ENCODE measurements at regions not wholly inside any gene's neighbourhood (a gene's known extent, or its start where the extent isn't known, plus 50 kb on each side); places are given as distances from the start of the nearest gene placed in this dataset.

GRCh38 chr1:221363039-221363438 is 378.9 kb downstream of the DUSP10 start (continued):
- no peak for TF ChIP-seq EP300 (IDR thresholded peaks at IDR 0.05; ENCODE audit: borderline replicate concordance in 1 of 2, control insufficient read depth in 1 of 2, low read depth in 2 of 2, low read length in 2 of 2)

DNA sequence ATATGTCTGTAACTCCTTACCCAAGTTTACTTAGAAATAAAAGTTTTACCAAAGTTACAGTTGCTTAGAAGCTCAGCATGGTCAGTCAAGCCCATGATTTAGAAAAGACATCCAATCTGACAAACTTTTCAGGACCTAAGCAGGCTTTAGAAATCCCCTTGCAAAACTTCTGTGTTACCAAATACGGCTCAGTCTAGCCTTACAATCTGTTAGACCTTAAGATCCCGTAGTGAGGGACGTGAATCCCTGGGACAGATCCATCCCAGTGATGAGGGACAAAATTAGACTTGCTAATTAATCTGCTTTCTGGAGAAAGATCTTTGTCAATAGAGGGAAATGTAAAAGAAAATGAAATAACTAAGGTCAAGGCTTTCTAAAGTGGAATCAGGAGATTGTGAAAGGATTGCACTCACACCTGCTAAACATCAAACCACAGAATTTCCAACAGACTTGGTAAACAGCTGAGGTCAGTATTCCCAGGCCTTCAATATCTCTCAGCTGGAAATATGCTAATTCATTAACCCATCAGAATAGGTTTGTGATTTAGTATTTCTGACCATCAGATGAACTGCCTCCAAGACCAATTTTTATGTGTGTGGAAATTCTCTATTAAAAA is 375.3 kb downstream of the DUSP10 start:
- Histone ChIP-seq H3K9me3 (replicated peaks; ENCODE audit: control insufficient read depth, insufficient read depth, low read length) (no peaks in the 10 kb centered on the region), H3K4me3 (no peak overlapping the region), H3K9ac (ENCODE audit: control insufficient read depth, insufficient read depth, low read length) (no peak overlapping the region), H4K20me1 (ENCODE audit: control insufficient read depth, insufficient read depth) (no peaks in the 10 kb centered on the region), H3K79me2 (ENCODE audit: control insufficient read depth, insufficient read depth, low read length) (no peaks in the 10 kb centered on the region), H3K4me2 (ENCODE audit: control insufficient read depth, insufficient read depth) (no peak overlapping the region), H3K36me3 (ENCODE audit: control insufficient read depth in 2 of 2, insufficient read depth in 2 of 2, low read length in 1 of 2) (no peaks in the 10 kb centered on the region), H3K27me3 (replicated peaks in 1 of 2; ENCODE audit: control insufficient read depth in 2 of 2, insufficient read depth in 2 of 2, low read length in 1 of 2) (no peaks in the 10 kb centered on the region), H3K27ac (ENCODE audit: control insufficient read depth, insufficient read depth) (no peak overlapping the region), H3K4me1 (ENCODE audit: control insufficient read depth, insufficient read depth, low read length) (no peaks in the 10 kb centered on the region), H2AFZ (ENCODE audit: control insufficient read depth, low read depth, low read length) (no peak overlapping the region)
- WGBS (ENCODE audit: insufficient coverage, insufficient replicate concordance, low lambda C conversion rate, missing lambda C conversion rate) = 13% methylated on average over 3 of the region's 3 CpGs
- FAIRE-seq (no peak), DNase-seq (ENCODE audit: low read depth, low spot score) (no peak), ATAC-seq (no peak)
- BruUV-seq (replicated peaks) = no TSS peak
- POLR2A ChIA-PET = no interaction called here
- in situ Hi-C loops (cut with MboI) (no loop called here), intact Hi-C loops (cut with micrococcal nuclease; ENCODE audit: unreplicated experiment) (no loop called here)
- RAD21 ChIA-PET (ENCODE audit: unreplicated experiment) = no interaction called here
- SMC1A ChIA-PET (ENCODE audit: uncharacterized antibody, unreplicated experiment) = no interaction called here
- CTCF ChIA-PET = interaction anchor here (0.7 kb wide), 1 partner anchor 65 kb away, joined by 3 read pairs; no protein-coding TSS in a partner anchor
- TF ChIP-seq CREM (IDR thresholded peaks at IDR 0.05; ENCODE audit: low read depth) (no peak), WRNIP1 (IDR thresholded peaks at IDR 0.05; ENCODE audit: borderline replicate concordance, low read depth, low read length) (no peak), RELA (IDR thresholded peaks at IDR 0.05; ENCODE audit: borderline replicate concordance, partially characterized antibody) (no peak), CEBPZ (IDR thresholded peaks at IDR 0.05; ENCODE audit: low read depth, low read length) (no peak), SMC3 (IDR thresholded peaks at IDR 0.05; ENCODE audit: borderline replicate concordance, low read length) (no peak), STAT3 (IDR thresholded peaks at IDR 0.05; ENCODE audit: low read depth, low read length) (no peak), HSF1 (IDR thresholded peaks at IDR 0.05; ENCODE audit: low read depth, low read length) (no peak), HDAC2 (IDR thresholded peaks at IDR 0.05) (no peak)
- TF ChIP-seq, protein P1, sequence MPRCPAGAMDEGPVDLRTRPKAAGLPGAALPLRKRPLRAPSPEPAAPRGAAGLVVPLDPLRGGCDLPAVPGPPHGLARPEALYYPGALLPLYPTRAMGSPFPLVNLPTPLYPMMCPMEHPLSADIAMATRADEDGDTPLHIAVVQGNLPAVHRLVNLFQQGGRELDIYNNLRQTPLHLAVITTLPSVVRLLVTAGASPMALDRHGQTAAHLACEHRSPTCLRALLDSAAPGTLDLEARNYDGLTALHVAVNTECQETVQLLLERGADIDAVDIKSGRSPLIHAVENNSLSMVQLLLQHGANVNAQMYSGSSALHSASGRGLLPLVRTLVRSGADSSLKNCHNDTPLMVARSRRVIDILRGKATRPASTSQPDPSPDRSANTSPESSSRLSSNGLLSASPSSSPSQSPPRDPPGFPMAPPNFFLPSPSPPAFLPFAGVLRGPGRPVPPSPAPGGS (IDR thresholded peaks at IDR 0.05; ENCODE audit: borderline replicate concordance, insufficient read depth, low read depth, low read length, poor library complexity, severe bottlenecking) = no peak
- TF ChIP-seq, protein P2, sequence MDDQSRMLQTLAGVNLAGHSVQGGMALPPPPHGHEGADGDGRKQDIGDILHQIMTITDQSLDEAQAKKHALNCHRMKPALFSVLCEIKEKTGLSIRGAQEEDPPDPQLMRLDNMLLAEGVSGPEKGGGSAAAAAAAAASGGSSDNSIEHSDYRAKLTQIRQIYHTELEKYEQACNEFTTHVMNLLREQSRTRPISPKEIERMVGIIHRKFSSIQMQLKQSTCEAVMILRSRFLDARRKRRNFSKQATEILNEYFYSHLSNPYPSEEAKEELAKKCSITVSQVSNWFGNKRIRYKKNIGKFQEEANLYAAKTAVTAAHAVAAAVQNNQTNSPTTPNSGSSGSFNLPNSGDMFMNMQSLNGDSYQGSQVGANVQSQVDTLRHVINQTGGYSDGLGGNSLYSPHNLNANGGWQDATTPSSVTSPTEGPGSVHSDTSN (IDR thresholded peaks at IDR 0.05; ENCODE audit: insufficient replicate concordance, low read depth, low read length) = no peak
